ENCODE measurements at regions not wholly inside any gene's neighbourhood (a gene's known extent, or its start where the extent isn't known, plus 50 kb on each side); places are given as distances from the start of the nearest gene placed in this dataset.

- Histone ChIP-seq H3K27ac (no peak overlapping the region), H3K4me3 (no peak overlapping the region)
- TF ChIP-seq, protein P1, sequence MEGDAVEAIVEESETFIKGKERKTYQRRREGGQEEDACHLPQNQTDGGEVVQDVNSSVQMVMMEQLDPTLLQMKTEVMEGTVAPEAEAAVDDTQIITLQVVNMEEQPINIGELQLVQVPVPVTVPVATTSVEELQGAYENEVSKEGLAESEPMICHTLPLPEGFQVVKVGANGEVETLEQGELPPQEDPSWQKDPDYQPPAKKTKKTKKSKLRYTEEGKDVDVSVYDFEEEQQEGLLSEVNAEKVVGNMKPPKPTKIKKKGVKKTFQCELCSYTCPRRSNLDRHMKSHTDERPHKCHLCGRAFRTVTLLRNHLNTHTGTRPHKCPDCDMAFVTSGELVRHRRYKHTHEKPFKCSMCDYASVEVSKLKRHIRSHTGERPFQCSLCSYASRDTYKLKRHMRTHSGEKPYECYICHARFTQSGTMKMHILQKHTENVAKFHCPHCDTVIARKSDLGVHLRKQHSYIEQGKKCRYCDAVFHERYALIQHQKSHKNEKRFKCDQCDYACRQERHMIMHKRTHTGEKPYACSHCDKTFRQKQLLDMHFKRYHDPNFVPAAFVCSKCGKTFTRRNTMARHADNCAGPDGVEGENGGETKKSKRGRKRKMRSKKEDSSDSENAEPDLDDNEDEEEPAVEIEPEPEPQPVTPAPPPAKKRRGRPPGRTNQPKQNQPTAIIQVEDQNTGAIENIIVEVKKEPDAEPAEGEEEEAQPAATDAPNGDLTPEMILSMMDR (IDR thresholded peaks at IDR 0.05) = no peak
- no peak for DNase-seq (ENCODE audit: low spot score)
Observed at GRCh38 chr4:32847461-32847860, 2127.3 kb downstream of the PCDH7 start.

GRCh38 chr4:32855622-32856021, 2135.5 kb downstream of the PCDH7 start:
- no peak for DNase-seq (ENCODE audit: low spot score)
- TF ChIP-seq, protein P1 (IDR thresholded peaks at IDR 0.05) = no peak
- Histone ChIP-seq H3K27ac (no peak overlapping the region), H3K4me3 (no peak overlapping the region)

DNA sequence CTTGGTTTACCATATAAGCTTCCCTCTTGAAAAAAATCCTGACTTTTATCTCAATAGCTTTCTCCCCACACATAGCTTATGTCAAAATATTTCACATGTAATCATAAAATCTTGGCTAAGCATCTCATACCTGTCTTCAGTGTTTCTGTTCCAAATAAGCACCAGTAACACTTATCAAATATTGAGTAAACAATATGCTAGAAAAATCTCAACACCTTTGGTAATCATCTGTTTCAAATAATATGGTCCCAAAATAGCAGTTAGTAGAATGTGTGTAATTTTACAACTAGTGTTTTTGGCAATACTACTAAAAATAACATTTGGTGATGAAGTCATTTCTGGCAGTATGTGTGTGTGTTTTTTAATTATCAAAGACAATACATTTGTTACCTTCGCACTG, 2138.2 kb downstream of the PCDH7 start:
- TF ChIP-seq, protein P1 (IDR thresholded peaks at IDR 0.05) = no peak
- DNase-seq (ENCODE audit: low spot score) = no peak
- Histone ChIP-seq H3K27ac (no peak overlapping the region), H3K4me3 (no peak overlapping the region)

GRCh38 chr4:32858971-32859370, 2138.8 kb downstream of the PCDH7 start:
- Histone ChIP-seq H3K4me3 (no peak overlapping the region), H3K27ac (no peak overlapping the region)
- TF ChIP-seq, protein P1 (IDR thresholded peaks at IDR 0.05) = no peak
- DNase-seq (ENCODE audit: low spot score) = no peak

- no peak overlapping the region for H3K27ac ChIP-seq
- no peak overlapping the region for H3K4me3 ChIP-seq
- DNase-seq (ENCODE audit: low spot score) = no peak
- TF ChIP-seq, protein P1 (IDR thresholded peaks at IDR 0.05) = no peak
Observed at GRCh38 chr4:32864713-32865351, 2144.7 kb downstream of the PCDH7 start.

GRCh38 chr4:32876546-32876945, 2156.4 kb downstream of the PCDH7 start:
- no peak for DNase-seq (ENCODE audit: low spot score)
- TF ChIP-seq, protein P1 (IDR thresholded peaks at IDR 0.05) = no peak

DNA sequence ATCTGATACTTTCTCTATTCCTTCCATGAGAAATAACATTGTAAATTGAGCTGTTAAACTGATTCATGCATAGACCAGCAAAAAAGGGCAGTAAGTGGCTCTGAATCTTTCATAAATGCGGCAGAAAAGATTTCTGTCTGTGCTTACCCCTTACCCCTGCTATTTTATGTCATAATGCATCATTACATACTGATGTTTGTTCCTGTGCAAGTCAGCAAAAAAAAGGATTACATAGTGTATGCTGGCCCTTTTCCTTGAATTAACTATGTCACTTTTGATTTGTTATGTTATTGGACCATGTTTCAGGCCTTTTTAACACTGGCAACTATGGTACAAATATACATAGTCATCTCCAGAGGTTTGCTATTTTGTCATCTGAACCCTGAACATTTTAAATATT, 2159.7 kb downstream of the PCDH7 start:
- no peak for DNase-seq (ENCODE audit: low spot score)
- TF ChIP-seq, protein P1 (IDR thresholded peaks at IDR 0.05) = no peak

More at GRCh38 chr4:32876546-32876945, 2156.4 kb downstream of the PCDH7 start:
- Histone ChIP-seq H3K27ac (no peak overlapping the region), H3K4me3 (no peak overlapping the region)

More for the DNA sequence above, 2159.7 kb downstream of the PCDH7 start:
- Histone ChIP-seq H3K27ac (no peak overlapping the region), H3K4me3 (no peak overlapping the region)
